MM.1S (cell line): ENCODE measurements at regions not wholly inside any gene's neighbourhood (a gene's known extent, or its start where the extent isn't known, plus 50 kb on each side); places are given as distances from the start of the nearest gene placed in this dataset.

Experiments used
- DNase-seq: peaks from one replicate; pipeline ENCODE4 v3.0.0-alpha.2; 2015
- H2AFZ ChIP-seq: fragments of 300-600 bp; sonication (generic); 2 replicates; pipeline ENCODE4 v1.6.0; 2016; ENCODE audit warnings: antibody characterized with exemption, low read length
- H3F3A ChIP-seq: fragments of 300-600 bp; sonication (generic); 2 replicates; pipeline ENCODE4 v1.6.1; 2016; ENCODE audit warnings: mild to moderate bottlenecking, antibody characterized with exemption, low read length, moderate library complexity, mixed read lengths; ENCODE audit not compliant: insufficient read depth
- H3K27ac ChIP-seq: fragments of 300-600 bp; sonication (generic); 2 replicates; pipeline ENCODE4 v1.5.1; 2016; ENCODE audit warnings: mild to moderate bottlenecking, low read length
- H3K27me3 ChIP-seq: fragments of 300-600 bp; sonication (generic); replicated peaks from 2 replicates; pipeline ENCODE4 v1.6.0; 2016; ENCODE audit warnings: low read length; ENCODE audit not compliant: insufficient read depth
- H3K36me3 ChIP-seq: fragments of 300-600 bp; sonication (generic); replicated peaks from 2 replicates; pipeline ENCODE4 v1.6.1; 2016; ENCODE audit warnings: mild to moderate bottlenecking, low read length, mixed read lengths; ENCODE audit not compliant: insufficient read depth
- H3K4me1 ChIP-seq: fragments of 300-600 bp; sonication (generic); 2 replicates; pipeline ENCODE4 v1.6.1; 2016; ENCODE audit warnings: low read length, mixed read lengths
- H3K4me2 ChIP-seq: fragments of 300-600 bp; sonication (generic); 2 replicates; pipeline ENCODE4 v1.6.0; 2016; ENCODE audit warnings: low read depth, low read length
- H3K4me3 ChIP-seq: fragments of 300-600 bp; sonication (generic); 2 replicates; pipeline ENCODE4 v1.5.1; 2016; ENCODE audit warnings: low read length, mixed read lengths
- H3K79me2 ChIP-seq: fragments of 300-600 bp; sonication (generic); 2 replicates; pipeline ENCODE4 v1.6.1; 2016; ENCODE audit warnings: mixed run types, low read length, mixed read lengths
- H3K9ac ChIP-seq: fragments of 300-600 bp; sonication (generic); 2 replicates; pipeline ENCODE4 v1.6.1; 2016; ENCODE audit warnings: low read length, mixed read lengths
- H3K9me2 ChIP-seq: fragments of 300-600 bp; sonication (generic); replicated peaks from 2 replicates; pipeline ENCODE4 v1.6.1; 2016; ENCODE audit warnings: mild to moderate bottlenecking, low read length, mixed read lengths; ENCODE audit not compliant: insufficient read depth
- H3K9me3 ChIP-seq: fragments of 300-600 bp; sonication (generic); replicated peaks from 2 replicates; pipeline ENCODE4 v1.6.1; 2016; ENCODE audit warnings: mild to moderate bottlenecking, low read length, mixed read lengths; ENCODE audit not compliant: insufficient read depth
- H4K20me1 ChIP-seq: fragments of 300-600 bp; sonication (generic); 2 replicates; pipeline ENCODE4 v1.6.1; 2016; ENCODE audit warnings: mild to moderate bottlenecking, low read length, moderate library complexity, mixed read lengths; ENCODE audit not compliant: insufficient read depth
- CTCF ChIP-seq: fragments of 300-600 bp; sonication (generic); IDR thresholded peaks from 2 replicates; pipeline ENCODE4 v1.5.1; 2016; ENCODE audit warnings: antibody characterized with exemption, low read length, mixed read lengths
- EZH2 ChIP-seq: fragments of 300-600 bp; sonication (generic); optimal IDR thresholded peaks from 2 replicates; pipeline ENCODE3; 2017; ENCODE audit warnings: low read depth, mild to moderate bottlenecking, antibody characterized with exemption, low read length, mixed read lengths
- EZH2phosphoT487 ChIP-seq: fragments of 300-600 bp; sonication (generic); IDR thresholded peaks from 2 replicates; pipeline ENCODE4 v1.6.1; 2018; ENCODE audit warnings: antibody characterized with exemption, low read length

DNA sequence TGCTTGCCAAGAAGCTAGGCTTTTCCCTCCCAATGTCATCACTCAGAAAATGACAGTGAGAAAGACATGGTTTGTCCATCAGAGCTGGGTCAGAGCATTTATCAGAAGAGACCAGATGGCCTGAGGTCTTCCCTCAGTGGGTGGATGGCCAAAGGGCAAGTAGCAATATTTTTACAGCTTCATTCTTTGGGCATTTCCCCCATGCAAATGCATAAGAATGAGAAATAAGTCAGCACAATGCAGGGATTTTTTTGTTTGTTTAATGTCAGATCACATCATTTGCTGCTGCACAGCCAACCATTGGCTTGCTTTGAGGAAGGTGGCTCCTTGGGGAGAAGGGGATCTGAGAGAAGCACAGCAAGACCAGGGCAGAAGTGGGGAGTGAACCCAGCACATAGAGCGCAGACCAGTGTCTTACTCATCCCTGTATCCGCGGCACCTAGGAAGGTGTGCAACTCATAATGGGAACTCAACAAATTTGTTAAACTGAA lies 209.6 kb downstream of the SEMA6A start:
- Histone ChIP-seq H3K9me2 (no peaks in the 10 kb centered on the region), H3K27ac (no peak overlapping the region), H3K4me1 (peaks cover 5% of the 10 kb centered on the region), H3K79me2 (no peaks in the 10 kb centered on the region), H3K9ac (no peak overlapping the region), H4K20me1 (no peaks in the 10 kb centered on the region), H3K27me3 (no peaks in the 10 kb centered on the region), H3K4me2 (no peak overlapping the region), H3K36me3 (no peaks in the 10 kb centered on the region), H3F3A (peaks cover 5% of the 10 kb centered on the region), H3K4me3 (no peak overlapping the region), H3K9me3 (no peaks in the 10 kb centered on the region), H2AFZ (no peak overlapping the region)
- TF ChIP-seq CTCF (no peak), EZH2 (no peak), EZH2phosphoT487 (no peak)
- DNase-seq: no peak

- no peak overlapping the region for H3K4me2 ChIP-seq
- H3K9me3 ChIP-seq: no peaks in the 10 kb centered on the region
- H2AFZ ChIP-seq: no peak overlapping the region
- no peaks in the 10 kb centered on the region for H3K27me3 ChIP-seq
- H3K9me2 ChIP-seq: no peaks in the 10 kb centered on the region
- H3K79me2 ChIP-seq: no peaks in the 10 kb centered on the region
- H3F3A ChIP-seq: peaks cover 10% of the 10 kb centered on the region
- H4K20me1 ChIP-seq: no peaks in the 10 kb centered on the region
- H3K9ac ChIP-seq: no peak overlapping the region
- no peak overlapping the region for H3K27ac ChIP-seq
- peaks cover 17% of the 10 kb centered on the region for H3K4me1 ChIP-seq
- H3K4me3 ChIP-seq: no peak overlapping the region
- no peak for TF ChIP-seq CTCF
- DNase-seq: no peak
- H3K36me3 ChIP-seq: no peaks in the 10 kb centered on the region
These were observed 210.8 kb downstream of the SEMA6A start for GRCh38 chr5:116363780-116364179.

- H3K9me3 ChIP-seq: no peaks in the 10 kb centered on the region
- no peak overlapping the region for H3K4me3 ChIP-seq
- H3K27ac ChIP-seq: no peak overlapping the region
- H3K9ac ChIP-seq: no peak overlapping the region
- no peaks in the 10 kb centered on the region for H3K79me2 ChIP-seq
- H3F3A ChIP-seq: peaks cover 10% of the 10 kb centered on the region; the same call in 1 of the 2 replicates
- H4K20me1 ChIP-seq: no peaks in the 10 kb centered on the region
- DNase-seq: no peak
- no peaks in the 10 kb centered on the region for H3K36me3 ChIP-seq
- H3K4me1 ChIP-seq: peaks cover 26% of the 10 kb centered on the region
- no peaks in the 10 kb centered on the region for H3K27me3 ChIP-seq
- TF ChIP-seq CTCF (no peak), EZH2phosphoT487 (no peak), EZH2 (no peak)
- H2AFZ ChIP-seq: no peak overlapping the region
- no peak overlapping the region for H3K4me2 ChIP-seq
- H3K9me2 ChIP-seq: no peaks in the 10 kb centered on the region
These were observed 212.5 kb downstream of the SEMA6A start for GRCh38 chr5:116361979-116362577.
